H9 (cell line): ENCODE measurements at regions not wholly inside any gene's neighbourhood (a gene's known extent, or its start where the extent isn't known, plus 50 kb on each side); places are given as distances from the start of the nearest gene placed in this dataset.

Source experiments
- DNase-seq: peaks from one replicate; pipeline ENCODE4 v3.0.0-alpha.2; 2017
- H2AFZ ChIP-seq: one replicate; pipeline ENCODE4 v1.6.1; 2013; ENCODE audit warnings: mild to moderate bottlenecking, low read length, control low read depth, moderate library complexity
- H2AK5ac ChIP-seq: 2 replicates; pipeline ENCODE4 v1.6.1; 2013; ENCODE audit warnings: low read length, control low read depth, mixed read lengths; ENCODE audit not compliant: insufficient read length
- H2BK120ac ChIP-seq: one replicate; pipeline ENCODE4 v1.6.1; 2013; ENCODE audit warnings: low read depth, mild to moderate bottlenecking, low read length, control low read depth, inconsistent platforms; ENCODE audit not compliant: poor library complexity, severe bottlenecking
- H2BK12ac ChIP-seq: 2 replicates; pipeline ENCODE4 v1.6.1; 2013; ENCODE audit warnings: low read length, control low read depth, mixed read lengths, low read depth; ENCODE audit not compliant: insufficient read length
- H2BK15ac ChIP-seq: 2 replicates; pipeline ENCODE4 v1.6.1; 2013; ENCODE audit warnings: low read depth, low read length, control low read depth
- H2BK20ac ChIP-seq: one replicate; pipeline ENCODE4 v1.6.1; 2013; ENCODE audit warnings: low read depth, mild to moderate bottlenecking, low read length, control low read depth, inconsistent platforms; ENCODE audit not compliant: poor library complexity, severe bottlenecking
- H2BK5ac ChIP-seq: 2 replicates; pipeline ENCODE4 v1.6.1; 2013; ENCODE audit warnings: low read length, control low read depth, mixed read lengths; ENCODE audit not compliant: insufficient read length
- H3K14ac ChIP-seq: 2 replicates; pipeline ENCODE4 v1.6.1; 2013; ENCODE audit warnings: low read length, control low read depth; ENCODE audit not compliant: insufficient read depth
- H3K18ac ChIP-seq: 2 replicates; pipeline ENCODE4 v1.6.1; 2013; ENCODE audit warnings: low read depth, mild to moderate bottlenecking, mixed read lengths, low read length, control low read depth; ENCODE audit not compliant: insufficient read length
- H3K23ac ChIP-seq: 2 replicates; pipeline ENCODE4 v1.6.1; 2013; ENCODE audit warnings: low read length, control low read depth, mixed read lengths, low read depth; ENCODE audit not compliant: insufficient read length
- H3K23me2 ChIP-seq: 2 replicates; pipeline ENCODE4 v1.6.1; 2013; ENCODE audit warnings: low read depth, mild to moderate bottlenecking, mixed read lengths, low read length, control low read depth; ENCODE audit not compliant: insufficient read length, poor library complexity, severe bottlenecking
- H3K27ac ChIP-seq: 2 replicates; pipeline ENCODE4 v1.5.1; 2013; ENCODE audit warnings: low read length, control low read depth, mixed read lengths, low read depth; ENCODE audit not compliant: insufficient read length
- H3K27me3 ChIP-seq: 2 replicates; pipeline ENCODE4 v1.6.1; 2013; ENCODE audit warnings: low read length, control low read depth, inconsistent platforms; ENCODE audit not compliant: insufficient read depth
- H3K4ac ChIP-seq: 2 replicates; pipeline ENCODE4 v1.6.1; 2013; ENCODE audit warnings: low read depth, mild to moderate bottlenecking, control low read depth, inconsistent platforms, low read length, moderate library complexity
- H3K4me1 ChIP-seq: 2 replicates; pipeline ENCODE4 v1.6.1; 2013; ENCODE audit warnings: low read length, control low read depth, inconsistent platforms; ENCODE audit not compliant: insufficient read depth
- H3K4me2 ChIP-seq: 2 replicates; pipeline ENCODE4 v1.6.1; 2013; ENCODE audit warnings: low read length, control low read depth, mixed read lengths; ENCODE audit not compliant: insufficient read length, insufficient read depth
- H3K56ac ChIP-seq: 2 replicates; pipeline ENCODE4 v1.6.1; 2013; ENCODE audit warnings: low read depth, mild to moderate bottlenecking, mixed read lengths, low read length, control low read depth; ENCODE audit not compliant: insufficient read length
- H3K79me1 ChIP-seq: 2 replicates; pipeline ENCODE4 v1.6.1; 2013; ENCODE audit warnings: low read depth, mild to moderate bottlenecking, moderate library complexity, low read length, control low read depth, inconsistent platforms; ENCODE audit not compliant: insufficient read depth, poor library complexity, severe bottlenecking
- H3K79me2 ChIP-seq: 2 replicates; pipeline ENCODE4 v1.6.1; 2013; ENCODE audit warnings: low read length, control low read depth, inconsistent platforms; ENCODE audit not compliant: insufficient read depth
- H3K9ac ChIP-seq: 2 replicates; pipeline ENCODE4 v1.6.1; 2013; ENCODE audit warnings: low read length, control low read depth, mixed read lengths; ENCODE audit not compliant: insufficient read length; ENCODE audit errors: extremely low read depth
- H3K9me3 ChIP-seq: one replicate; pipeline ENCODE4 v1.6.1; 2013; ENCODE audit warnings: low read depth, low read length, inconsistent platforms; ENCODE audit not compliant: control insufficient read depth
- H3T11ph ChIP-seq: one replicate; pipeline ENCODE4 v1.6.1; 2013; ENCODE audit warnings: mild to moderate bottlenecking, low read length, control low read depth, inconsistent platforms
- H4K20me1 ChIP-seq: one replicate; pipeline ENCODE4 v1.6.1; 2013; ENCODE audit not compliant: control insufficient read depth, insufficient read length, insufficient read depth
- H4K5ac ChIP-seq: 2 replicates; pipeline ENCODE4 v1.6.1; 2013; ENCODE audit warnings: low read depth, mild to moderate bottlenecking, mixed read lengths, low read length, control low read depth; ENCODE audit not compliant: insufficient read length
- H4K8ac ChIP-seq: replicated peaks from 2 replicates; pipeline ENCODE4 v1.6.1; 2013; ENCODE audit warnings: low read length, control low read depth, mixed read lengths, low read depth; ENCODE audit not compliant: insufficient read length
- H4K91ac ChIP-seq: 2 replicates; pipeline ENCODE4 v1.6.1; 2013; ENCODE audit warnings: low read depth, mild to moderate bottlenecking, moderate library complexity, mixed read lengths, low read length, control low read depth; ENCODE audit not compliant: insufficient read length
- H3K27ac Mint-ChIP-seq, 3 experiments: 2 replicates in 2 of 3; 3 replicates in 1 of 3; pipeline ENCODE4 v1.8.0; 2020 to 2021; ENCODE audit warnings: mixed read lengths in 3 of 3, mild to moderate bottlenecking in 1 of 3, moderate library complexity in 1 of 3
- H3K27me3 Mint-ChIP-seq: 2 replicates; pipeline ENCODE4 v1.8.0; 2021; ENCODE audit warnings: low read depth, mild to moderate bottlenecking, moderate library complexity, mixed read lengths
- H3K36me3 Mint-ChIP-seq, 3 experiments: 2 replicates in 2 of 3; 3 replicates in 1 of 3; pipeline ENCODE4 v1.8.0; 2020 to 2021; ENCODE audit warnings: low read depth in 3 of 3, mixed read lengths in 3 of 3; ENCODE audit not compliant: insufficient read depth in 1 of 3
- H3K4me1 Mint-ChIP-seq, 2 experiments: 2 replicates each; pipeline ENCODE4 v1.8.0; 2020; ENCODE audit warnings: mixed read lengths in 2 of 2
- H3K4me3 Mint-ChIP-seq, 2 experiments: 2 replicates in 1 of 2; 3 replicates in 1 of 2; pipeline ENCODE4 v1.8.0; 2020 to 2021; ENCODE audit warnings: mild to moderate bottlenecking in 2 of 2, mixed read lengths in 2 of 2, moderate library complexity in 1 of 2
- H3K9me3 Mint-ChIP-seq, 2 experiments: 2 replicates in 1 of 2; 3 replicates in 1 of 2; pipeline ENCODE4 v1.8.0; 2020; ENCODE audit warnings: mild to moderate bottlenecking in 2 of 2, mixed read lengths in 2 of 2, moderate library complexity in 1 of 2
- WGBS: extraction: QIAGEN DNeasy Blood & Tissue Kit; methylation state at CpG from one replicate; pipeline ENCODE4 v1.1.7; 2013; ENCODE audit warnings: missing lambda C conversion rate, low lambda C conversion rate, mixed read lengths; ENCODE audit not compliant: insufficient read length; ENCODE audit errors: extremely low coverage; 5-methylcytosine and 5-hydroxymethylcytosine counted together
- TF ChIP-seq, protein P1 (sequence below): fragments of 200-600 bp; sonication (generic); conservative IDR thresholded peaks from 3 replicates; pipeline ENCODE4 v1.8.0; 2021; ENCODE audit warnings: antibody characterized with exemption, mild to moderate bottlenecking

DNA sequence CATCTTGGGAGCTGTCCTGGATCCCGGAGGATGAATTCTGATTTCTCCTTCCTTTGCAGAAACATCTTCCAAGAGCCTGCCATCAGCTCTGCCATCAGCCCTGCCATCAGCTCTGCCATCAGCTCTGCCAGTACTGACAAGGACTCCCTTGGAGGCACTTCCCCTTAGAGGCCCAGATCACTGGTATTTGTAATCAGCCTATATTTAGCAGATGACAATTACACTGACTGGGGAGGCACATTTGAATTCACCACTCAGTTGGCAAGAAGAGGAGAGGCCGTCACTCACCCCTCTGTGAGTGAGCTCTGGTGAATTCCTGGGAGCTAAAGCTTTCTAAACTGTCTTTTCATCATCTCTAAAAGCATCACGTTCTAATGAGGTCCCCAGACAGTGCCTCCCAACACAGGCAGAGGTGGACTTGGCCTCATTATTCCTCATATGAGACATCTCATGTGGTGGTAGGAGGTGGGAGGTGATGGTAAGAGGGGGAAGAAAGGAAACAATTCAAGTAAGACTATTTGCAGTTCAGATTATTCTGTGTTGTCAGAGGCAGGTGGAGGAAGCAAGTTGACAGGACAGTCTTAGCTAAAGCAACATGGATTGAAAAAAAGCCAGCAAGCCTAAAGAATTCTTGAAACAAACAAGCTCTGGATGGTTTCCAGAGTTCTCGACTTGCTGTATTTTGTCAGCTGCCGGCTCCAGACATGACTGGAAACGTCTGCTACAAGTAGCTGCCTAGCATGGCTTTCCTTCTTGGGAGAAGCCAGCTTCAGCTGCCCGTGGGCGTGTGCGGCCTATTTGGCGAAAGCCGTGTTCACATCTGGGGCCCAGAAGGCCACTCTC, 771.7 kb downstream of the TBC1D22A start:
- Mint-ChIP-seq H3K4me3 (no peak overlapping the region), H3K27me3 (peaks cover 8% of the 10 kb centered on the region), H3K9me3 (peaks cover 74 to 91% of the 10 kb centered on the region in 2 experiments), H3K27ac (no peak overlapping the region), H3K36me3 (peaks cover 4 to 38% (median 8%) of the 10 kb centered on the region in 3 experiments; a peak in 6 of 7 replicates), H3K4me1 (no peaks in the 10 kb centered on the region)
- DNase-seq = no peak
- Histone ChIP-seq H3K9me3 (peaks cover 77% of the 10 kb centered on the region), H4K8ac (no peak overlapping the region), H3K18ac (no peak overlapping the region), H3K79me1 (no peaks in the 10 kb centered on the region), H3K23me2 (no peaks in the 10 kb centered on the region), H4K5ac (no peak overlapping the region), H3K4ac (no peak overlapping the region), H3K14ac (no peak overlapping the region), H3K23ac (no peak overlapping the region), H3K4me2 (no peak overlapping the region), H4K20me1 (no peaks in the 10 kb centered on the region), H3K4me1 (no peaks in the 10 kb centered on the region), H3K27me3 (no peaks in the 10 kb centered on the region), H3K27ac (no peak overlapping the region), H2BK12ac (no peak overlapping the region), H3K79me2 (no peaks in the 10 kb centered on the region), H3T11ph (no peak overlapping the region), H2BK15ac (no peak overlapping the region), H2AK5ac (no peak overlapping the region), H2BK20ac (no peak overlapping the region), H3K9ac (no peak overlapping the region), H2AFZ (no peak overlapping the region), H2BK5ac (no peak overlapping the region), H2BK120ac (no peak overlapping the region), H4K91ac (no peak overlapping the region), H3K56ac (no peak overlapping the region)
- TF ChIP-seq, protein P1, sequence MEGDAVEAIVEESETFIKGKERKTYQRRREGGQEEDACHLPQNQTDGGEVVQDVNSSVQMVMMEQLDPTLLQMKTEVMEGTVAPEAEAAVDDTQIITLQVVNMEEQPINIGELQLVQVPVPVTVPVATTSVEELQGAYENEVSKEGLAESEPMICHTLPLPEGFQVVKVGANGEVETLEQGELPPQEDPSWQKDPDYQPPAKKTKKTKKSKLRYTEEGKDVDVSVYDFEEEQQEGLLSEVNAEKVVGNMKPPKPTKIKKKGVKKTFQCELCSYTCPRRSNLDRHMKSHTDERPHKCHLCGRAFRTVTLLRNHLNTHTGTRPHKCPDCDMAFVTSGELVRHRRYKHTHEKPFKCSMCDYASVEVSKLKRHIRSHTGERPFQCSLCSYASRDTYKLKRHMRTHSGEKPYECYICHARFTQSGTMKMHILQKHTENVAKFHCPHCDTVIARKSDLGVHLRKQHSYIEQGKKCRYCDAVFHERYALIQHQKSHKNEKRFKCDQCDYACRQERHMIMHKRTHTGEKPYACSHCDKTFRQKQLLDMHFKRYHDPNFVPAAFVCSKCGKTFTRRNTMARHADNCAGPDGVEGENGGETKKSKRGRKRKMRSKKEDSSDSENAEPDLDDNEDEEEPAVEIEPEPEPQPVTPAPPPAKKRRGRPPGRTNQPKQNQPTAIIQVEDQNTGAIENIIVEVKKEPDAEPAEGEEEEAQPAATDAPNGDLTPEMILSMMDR = no peak
- no CpG with 5 or more reads among the region's 11 CpGs for WGBS
